Ishikawa (cell line): ENCODE measurements at regions not wholly inside any gene's neighbourhood (a gene's known extent, or its start where the extent isn't known, plus 50 kb on each side); places are given as distances from the start of the nearest gene placed in this dataset.

Source experiments
- CEBPB ChIP-seq: IDR thresholded peaks from 2 replicates; pipeline ENCODE4 v1.6.1; 2012
- CREB1 ChIP-seq: IDR thresholded peaks from 2 replicates; pipeline ENCODE4 v1.6.1; 2012; ENCODE audit warnings: low read depth
- EGR1 ChIP-seq: IDR thresholded peaks from 2 replicates; pipeline ENCODE4 v1.6.1; 2012
- EP300 ChIP-seq: IDR thresholded peaks from 2 replicates; pipeline ENCODE4 v1.6.1; 2012; ENCODE audit warnings: borderline replicate concordance
- FOXM1 ChIP-seq: IDR thresholded peaks from 2 replicates; pipeline ENCODE4 v1.6.1; 2012; ENCODE audit warnings: low read depth, borderline replicate concordance
- NFIC ChIP-seq: IDR thresholded peaks from 2 replicates; pipeline ENCODE4 v1.6.1; 2012
- RAD21 ChIP-seq: IDR thresholded peaks from 2 replicates; pipeline ENCODE4 v1.6.1; 2012; ENCODE audit warnings: low read depth
- TAF1 ChIP-seq: IDR thresholded peaks from 2 replicates; pipeline ENCODE4 v1.6.1; 2012; ENCODE audit warnings: low read depth, mild to moderate bottlenecking
- TCF12 ChIP-seq: IDR thresholded peaks from 2 replicates; pipeline ENCODE4 v1.6.1; 2012; ENCODE audit warnings: low read depth
- TEAD4 ChIP-seq: IDR thresholded peaks from 2 replicates; pipeline ENCODE4 v1.6.1; 2012
- YY1 ChIP-seq: IDR thresholded peaks from 2 replicates; pipeline ENCODE4 v1.6.1; 2012; ENCODE audit warnings: low read depth
- ZBTB7A ChIP-seq: IDR thresholded peaks from 2 replicates; pipeline ENCODE4 v1.6.1; 2012; ENCODE audit warnings: low read depth
- TF ChIP-seq, protein P1 (sequence below): IDR thresholded peaks from 2 replicates; pipeline ENCODE4 v1.6.1; 2012
- TF ChIP-seq, protein P2 (sequence below): IDR thresholded peaks from 2 replicates; pipeline ENCODE4 v1.6.1; 2012; ENCODE audit warnings: low read depth, mild to moderate bottlenecking
- TF ChIP-seq, protein P3 (sequence below): IDR thresholded peaks from 2 replicates; pipeline ENCODE4 v1.6.1; 2012

DNA sequence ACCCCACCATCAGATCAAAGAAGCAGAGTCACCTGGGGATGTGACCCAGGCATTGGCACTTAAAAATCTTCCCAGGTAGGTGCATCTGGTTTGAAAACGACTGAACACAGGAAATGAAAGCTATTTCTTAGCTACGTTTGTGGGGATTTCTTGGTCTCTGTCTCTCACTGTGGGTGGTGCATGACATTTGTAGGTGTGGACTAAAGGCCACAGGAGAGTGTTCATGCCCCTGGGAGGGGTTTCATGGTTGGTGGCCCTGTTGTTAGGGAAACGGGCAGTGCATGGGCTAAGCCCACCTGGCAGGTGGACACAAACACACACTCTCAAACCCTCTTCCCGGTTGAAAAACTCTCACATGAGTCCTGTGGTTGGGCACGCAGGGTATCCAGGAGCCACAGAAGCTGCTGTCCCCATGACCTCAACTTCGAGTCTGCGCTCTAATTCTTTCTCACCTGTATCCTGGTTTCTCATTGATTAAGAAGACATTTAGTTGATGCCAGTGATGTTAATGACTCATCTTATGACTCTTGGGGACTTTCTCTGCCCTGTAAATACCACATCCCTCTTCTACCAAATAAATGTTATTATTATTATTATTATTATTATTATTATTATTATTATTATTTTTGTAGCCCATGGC lies 119.4 kb downstream of the MRPS6 start:
- TF ChIP-seq, protein P1, sequence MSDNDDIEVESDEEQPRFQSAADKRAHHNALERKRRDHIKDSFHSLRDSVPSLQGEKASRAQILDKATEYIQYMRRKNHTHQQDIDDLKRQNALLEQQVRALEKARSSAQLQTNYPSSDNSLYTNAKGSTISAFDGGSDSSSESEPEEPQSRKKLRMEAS, result no peak

DNA sequence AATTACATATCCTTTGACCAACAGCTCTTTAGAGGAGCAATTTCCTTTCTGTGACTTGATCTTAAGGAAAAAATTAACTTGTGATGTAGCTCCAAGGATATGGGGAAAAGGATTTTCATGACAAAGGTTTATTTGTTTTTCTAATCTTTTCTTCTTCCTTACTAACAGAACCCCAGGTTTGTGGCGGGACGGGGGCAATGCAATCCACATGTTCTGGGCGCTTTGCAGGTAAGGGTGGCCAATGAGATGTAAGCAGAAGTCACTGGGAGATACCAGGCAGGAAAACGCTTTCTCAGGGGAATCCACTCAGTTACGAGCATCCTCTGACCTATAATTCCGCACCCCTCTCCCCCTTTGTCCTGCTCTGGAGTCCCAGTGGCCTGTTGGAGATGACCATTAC lies 122.0 kb downstream of the MRPS6 start:
- TF ChIP-seq RAD21 (no peak), YY1 (no peak)

DNA sequence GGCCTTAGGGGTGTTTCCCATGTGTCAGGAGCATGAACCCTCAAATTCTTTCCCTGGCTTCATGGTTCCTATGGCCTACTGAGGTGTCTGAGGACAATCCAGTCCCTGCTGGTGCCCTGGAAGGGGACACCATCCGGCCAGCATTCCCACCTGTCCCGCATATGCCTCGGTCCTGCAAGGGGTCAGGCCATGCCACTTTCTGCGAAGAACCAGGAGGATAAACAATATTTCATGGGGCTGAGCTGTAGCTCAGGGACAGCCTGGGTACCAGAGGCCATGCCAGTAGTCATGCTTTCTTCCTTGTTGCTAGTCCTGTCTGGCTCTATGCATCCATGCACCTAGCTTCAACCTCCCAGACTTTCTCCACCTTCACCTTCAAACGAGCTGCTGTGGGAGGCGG lies 123.6 kb downstream of the MRPS6 start:
- no peak for TF ChIP-seq EP300

DNA sequence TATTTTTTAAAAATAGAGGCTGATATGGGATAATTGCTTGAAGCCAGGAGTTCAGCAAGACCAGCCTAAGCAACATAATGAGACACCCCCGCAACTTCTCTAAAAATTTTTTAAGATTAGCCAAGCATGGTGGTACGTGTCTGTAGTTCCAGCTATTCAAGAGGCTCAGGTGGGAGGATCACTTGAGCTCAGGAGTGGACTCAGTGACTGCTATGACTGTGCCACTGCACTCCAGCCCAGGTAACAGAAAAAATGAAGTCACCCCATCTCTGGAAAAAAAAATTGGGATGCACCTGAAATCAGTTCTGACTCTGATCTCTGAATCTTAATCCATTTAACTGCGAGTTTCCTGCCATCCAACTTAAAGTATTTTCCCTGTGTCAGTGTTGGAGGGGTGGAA lies 124.2 kb downstream of the MRPS6 start:
- TF ChIP-seq NFIC (no peak), FOXM1 (no peak), EGR1 (no peak), ZBTB7A (no peak), TEAD4 (no peak), EP300 (no peak), CREB1 (no peak), CEBPB (no peak), TCF12 (no peak), RAD21 (no peak), YY1 (no peak)
- TF ChIP-seq, protein P2, sequence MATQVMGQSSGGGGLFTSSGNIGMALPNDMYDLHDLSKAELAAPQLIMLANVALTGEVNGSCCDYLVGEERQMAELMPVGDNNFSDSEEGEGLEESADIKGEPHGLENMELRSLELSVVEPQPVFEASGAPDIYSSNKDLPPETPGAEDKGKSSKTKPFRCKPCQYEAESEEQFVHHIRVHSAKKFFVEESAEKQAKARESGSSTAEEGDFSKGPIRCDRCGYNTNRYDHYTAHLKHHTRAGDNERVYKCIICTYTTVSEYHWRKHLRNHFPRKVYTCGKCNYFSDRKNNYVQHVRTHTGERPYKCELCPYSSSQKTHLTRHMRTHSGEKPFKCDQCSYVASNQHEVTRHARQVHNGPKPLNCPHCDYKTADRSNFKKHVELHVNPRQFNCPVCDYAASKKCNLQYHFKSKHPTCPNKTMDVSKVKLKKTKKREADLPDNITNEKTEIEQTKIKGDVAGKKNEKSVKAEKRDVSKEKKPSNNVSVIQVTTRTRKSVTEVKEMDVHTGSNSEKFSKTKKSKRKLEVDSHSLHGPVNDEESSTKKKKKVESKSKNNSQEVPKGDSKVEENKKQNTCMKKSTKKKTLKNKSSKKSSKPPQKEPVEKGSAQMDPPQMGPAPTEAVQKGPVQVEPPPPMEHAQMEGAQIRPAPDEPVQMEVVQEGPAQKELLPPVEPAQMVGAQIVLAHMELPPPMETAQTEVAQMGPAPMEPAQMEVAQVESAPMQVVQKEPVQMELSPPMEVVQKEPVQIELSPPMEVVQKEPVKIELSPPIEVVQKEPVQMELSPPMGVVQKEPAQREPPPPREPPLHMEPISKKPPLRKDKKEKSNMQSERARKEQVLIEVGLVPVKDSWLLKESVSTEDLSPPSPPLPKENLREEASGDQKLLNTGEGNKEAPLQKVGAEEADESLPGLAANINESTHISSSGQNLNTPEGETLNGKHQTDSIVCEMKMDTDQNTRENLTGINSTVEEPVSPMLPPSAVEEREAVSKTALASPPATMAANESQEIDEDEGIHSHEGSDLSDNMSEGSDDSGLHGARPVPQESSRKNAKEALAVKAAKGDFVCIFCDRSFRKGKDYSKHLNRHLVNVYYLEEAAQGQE, result no peak
- TF ChIP-seq, protein P3, sequence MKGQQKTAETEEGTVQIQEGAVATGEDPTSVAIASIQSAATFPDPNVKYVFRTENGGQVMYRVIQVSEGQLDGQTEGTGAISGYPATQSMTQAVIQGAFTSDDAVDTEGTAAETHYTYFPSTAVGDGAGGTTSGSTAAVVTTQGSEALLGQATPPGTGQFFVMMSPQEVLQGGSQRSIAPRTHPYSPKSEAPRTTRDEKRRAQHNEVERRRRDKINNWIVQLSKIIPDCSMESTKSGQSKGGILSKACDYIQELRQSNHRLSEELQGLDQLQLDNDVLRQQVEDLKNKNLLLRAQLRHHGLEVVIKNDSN, result no peak
- TF ChIP-seq, protein P1, result no peak

DNA sequence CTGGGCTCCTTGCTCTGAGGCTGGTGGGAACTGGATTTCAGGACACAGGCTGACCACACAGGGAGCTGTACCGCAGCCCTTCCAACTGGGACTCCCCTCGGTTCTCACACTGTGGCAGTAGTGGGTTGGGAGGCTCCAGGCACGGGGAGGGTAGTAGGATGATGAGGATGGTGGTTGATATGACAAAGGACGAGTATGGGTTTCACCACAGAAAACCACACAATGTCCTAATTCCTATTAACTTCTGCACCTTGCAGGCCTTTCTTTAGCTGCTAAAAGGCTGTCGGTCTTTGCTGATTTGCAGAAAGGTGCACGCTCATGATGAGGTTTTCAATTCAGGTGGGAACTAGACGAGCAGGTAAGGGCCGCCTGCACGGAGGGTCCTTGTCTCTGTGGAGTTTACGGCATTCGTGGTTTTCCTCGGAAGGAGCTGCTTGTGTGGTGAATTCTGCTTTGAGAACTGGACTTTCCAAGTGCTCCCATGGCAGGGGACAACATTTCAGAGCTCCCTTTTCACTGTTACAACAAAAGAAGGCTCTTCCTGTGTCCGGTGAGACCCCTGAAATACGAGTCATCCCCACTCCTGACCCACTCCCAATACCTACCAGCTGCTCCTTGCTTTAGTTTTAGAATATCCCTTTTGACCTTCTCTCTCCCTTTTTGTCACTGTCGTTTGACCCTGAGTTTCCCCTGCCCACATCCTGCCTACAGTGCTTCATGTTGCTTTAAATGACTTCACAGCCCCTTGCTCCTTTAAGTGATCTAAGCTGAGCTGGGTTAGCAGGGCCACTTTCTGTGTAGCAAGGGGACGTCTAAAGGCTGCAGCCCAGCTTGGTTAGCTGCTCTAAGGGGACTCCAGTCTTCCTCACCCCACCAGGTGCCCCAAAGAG lies 125.1 kb downstream of the MRPS6 start:
- TF ChIP-seq, protein P2, result no peak
- TF ChIP-seq, protein P3, result no peak
- TF ChIP-seq, protein P1, result no peak
- TF ChIP-seq CREB1, result no peak
- TF ChIP-seq EGR1, result no peak
- no peak for TF ChIP-seq TCF12
- no peak for TF ChIP-seq TEAD4
- TF ChIP-seq RAD21, result no peak
- TF ChIP-seq NFIC, result no peak
- no peak for TF ChIP-seq ZBTB7A
- TF ChIP-seq EP300, result no peak
- TF ChIP-seq CEBPB, result no peak
- TF ChIP-seq TAF1, result no peak
- TF ChIP-seq FOXM1, result no peak

DNA sequence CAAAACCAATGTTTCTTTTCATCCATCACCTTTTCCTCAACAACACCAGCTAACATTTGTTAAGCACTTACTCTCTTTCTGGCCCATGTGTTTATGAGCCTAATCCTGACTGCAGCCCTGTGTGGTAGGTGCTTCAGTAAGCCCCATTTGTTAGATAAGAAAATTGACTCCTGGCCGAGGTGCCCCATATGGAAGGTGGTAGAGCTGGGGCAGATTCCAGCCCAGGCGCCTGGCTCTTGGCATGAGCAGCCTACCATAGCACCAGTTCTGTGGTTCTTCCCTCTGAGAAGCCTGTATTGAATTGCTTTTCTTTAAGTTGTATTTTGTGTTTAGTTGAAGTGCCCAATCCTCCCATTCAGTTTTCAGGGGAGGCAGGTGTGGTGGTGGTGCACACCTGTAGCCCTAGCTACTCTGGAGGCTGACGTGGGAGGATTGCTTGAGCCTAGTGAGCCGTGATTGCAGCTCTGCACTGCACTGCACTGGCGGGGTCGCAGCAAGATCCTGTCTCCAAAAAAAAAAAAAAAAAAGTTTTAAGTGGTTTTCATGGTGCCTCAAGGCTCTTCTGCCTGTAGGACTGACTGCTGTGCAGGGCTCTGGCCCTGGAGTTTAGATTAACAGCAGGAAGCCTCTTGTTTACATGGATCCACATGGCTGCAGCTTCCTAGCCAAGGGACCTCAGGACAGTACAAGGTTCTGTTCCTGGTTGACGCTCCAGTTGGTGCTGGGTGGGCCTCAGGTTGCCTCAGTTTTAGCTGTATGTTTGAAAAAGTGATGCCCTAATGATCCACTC lies 125.9 kb downstream of the MRPS6 start:
- TF ChIP-seq NFIC (no peak), RAD21 (no peak), CEBPB (no peak), TAF1 (no peak), FOXM1 (no peak), YY1 (no peak), ZBTB7A (no peak), EP300 (no peak), TCF12 (no peak), TEAD4 (no peak), EGR1 (no peak), CREB1 (no peak)
- TF ChIP-seq, protein P2, result no peak
- TF ChIP-seq, protein P1, result no peak
- TF ChIP-seq, protein P3, result no peak
